ENCODE measurements at regions not wholly inside any gene's neighbourhood (a gene's known extent, or its start where the extent isn't known, plus 50 kb on each side); places are given as distances from the start of the nearest gene placed in this dataset.

GRCh38 chr2:160943414-160943813 is 216.8 kb upstream of the TANK start:
- H3K27ac Mint-ChIP-seq, result no peak overlapping the region
- H3K36me3 ChIP-seq (replicated peaks in 1 of 2; ENCODE audit: control insufficient read depth in 1 of 2, insufficient read depth in 2 of 2, low read length in 2 of 2), result no peaks in the 10 kb centered on the region
- H2AFZ ChIP-seq (ENCODE audit: insufficient read depth, low read depth, low read length, poor library complexity, severe bottlenecking), result no peak overlapping the region
- DNase-seq, result no peak
- H3K4me1 Mint-ChIP-seq, result peaks cover 5% of the 10 kb centered on the region
- H3K9me3 Mint-ChIP-seq, result peaks cover 0 to 6% (median 0%) of the 10 kb centered on the region in 7 donors
- WGBS (ENCODE audit: insufficient coverage), result 60% methylated on average over 1 of the region's 3 CpGs
- H4K20me1 ChIP-seq (ENCODE audit: insufficient read depth, low read length), result no peaks in the 10 kb centered on the region
- H3K36me3 Mint-ChIP-seq, result no peaks in the 10 kb centered on the region
- no peaks in the 10 kb centered on the region for H3K4me1 ChIP-seq (ENCODE audit: control insufficient read depth in 1 of 2, insufficient read depth in 2 of 2, low read length in 2 of 2)
- H3K4me2 ChIP-seq (replicated peaks; ENCODE audit: extremely low read depth, low read length, poor library complexity, severe bottlenecking), result no peak overlapping the region
- H3K4me3 ChIP-seq (replicated peaks in 1 of 3; ENCODE audit: low read depth in 2 of 3, low read length in 3 of 3), result no peak overlapping the region
- no peak for TF ChIP-seq CTCF (IDR thresholded peaks at IDR 0.05)
- no peaks in the 10 kb centered on the region for H3K9me3 ChIP-seq (replicated peaks in 1 of 2; ENCODE audit: control insufficient read depth in 1 of 2, insufficient read depth in 1 of 2, low read length in 2 of 2)
- no peak overlapping the region for H3K27ac ChIP-seq (ENCODE audit: low read depth in 1 of 2, low read length in 2 of 2)
- H3K4me3 Mint-ChIP-seq, result no peak overlapping the region
- no peaks in the 10 kb centered on the region for H3K79me2 ChIP-seq (ENCODE audit: insufficient read depth, low read length)
- H3K27me3 ChIP-seq (ENCODE audit: control insufficient read depth in 2 of 2, insufficient read depth in 2 of 2, low read length in 2 of 2), result no peaks in the 10 kb centered on the region
- H3K27me3 Mint-ChIP-seq (ENCODE audit: low read depth in 3 of 3), result peaks cover 0 to 1% (median 1%) of the 10 kb centered on the region in 3 donors
- intact Hi-C loops (cut with micrococcal nuclease), result no loop called here
- H3K9ac ChIP-seq (ENCODE audit: insufficient read depth, low read length, poor library complexity, severe bottlenecking), result no peak overlapping the region

GRCh38 chr2:160952464-160953254 is 207.6 kb upstream of the TANK start:
- H3K27me3 Mint-ChIP-seq (ENCODE audit: low read depth in 3 of 3), result peaks cover 0 to 3% (median 0%) of the 10 kb centered on the region in 3 donors
- Histone ChIP-seq H3K27me3 (ENCODE audit: control insufficient read depth in 2 of 2, insufficient read depth in 2 of 2, low read length in 2 of 2) (no peaks in the 10 kb centered on the region), H3K4me1 (ENCODE audit: control insufficient read depth in 1 of 2, insufficient read depth in 2 of 2, low read length in 2 of 2) (no peaks in the 10 kb centered on the region), H3K9ac (ENCODE audit: insufficient read depth, low read length, poor library complexity, severe bottlenecking) (no peak overlapping the region), H3K9me3 (replicated peaks in 1 of 2; ENCODE audit: control insufficient read depth in 1 of 2, insufficient read depth in 1 of 2, low read length in 2 of 2) (no peaks in the 10 kb centered on the region), H2AFZ (ENCODE audit: insufficient read depth, low read depth, low read length, poor library complexity, severe bottlenecking) (no peak overlapping the region), H3K4me2 (replicated peaks; ENCODE audit: extremely low read depth, low read length, poor library complexity, severe bottlenecking) (no peak overlapping the region), H3K79me2 (ENCODE audit: insufficient read depth, low read length) (no peaks in the 10 kb centered on the region), H3K4me3 (replicated peaks in 1 of 3; ENCODE audit: low read depth in 2 of 3, low read length in 3 of 3) (no peak overlapping the region), H4K20me1 (ENCODE audit: insufficient read depth, low read length) (no peaks in the 10 kb centered on the region), H3K36me3 (replicated peaks in 1 of 2; ENCODE audit: control insufficient read depth in 1 of 2, insufficient read depth in 2 of 2, low read length in 2 of 2) (no peaks in the 10 kb centered on the region), H3K27ac (ENCODE audit: low read depth in 1 of 2, low read length in 2 of 2) (no peak overlapping the region)
- no peaks in the 10 kb centered on the region for H3K4me1 Mint-ChIP-seq
- H3K36me3 Mint-ChIP-seq, result no peaks in the 10 kb centered on the region
- no peak overlapping the region for H3K4me3 Mint-ChIP-seq
- H3K9me3 Mint-ChIP-seq, result no peaks in the 10 kb centered on the region
- no peak for TF ChIP-seq CTCF (IDR thresholded peaks at IDR 0.05)
- WGBS (ENCODE audit: insufficient coverage), result 89% methylated on average over 5 of the region's 10 CpGs
- H3K27ac Mint-ChIP-seq, result no peak overlapping the region
- intact Hi-C loops (cut with micrococcal nuclease), result no loop called here
- DNase-seq, result no peak

Data from CD14-positive monocyte (primary cell).